IMR-90 (cell line): ENCODE measurements at regions not wholly inside any gene's neighbourhood (a gene's known extent, or its start where the extent isn't known, plus 50 kb on each side); places are given as distances from the start of the nearest gene placed in this dataset.

Experiments used
- ATAC-seq: fragments of 200-7000 bp; cut with Tn5 transposase; 2 replicates; pipeline ENCODE4 v1.9.1; 2020; ENCODE audit warnings: low read depth, mild to moderate bottlenecking, moderate library complexity
- BruUV-seq: library from RNA; stranded (reverse); fragments of 400-500 nt; replicated peaks from 2 replicates; lab custom pipeline; 2021; lab: Mats Ljungman, UMichigan
- CTCF ChIA-PET: fragments of 300-600 bp; formaldehyde crosslinking; extraction: SDS; loops from one replicate; lab custom pipeline; 2021; ENCODE audit warnings: antibody characterized with exemption; lab: Yijun Ruan, JAX
- POLR2A ChIA-PET: fragments of 300-600 bp; sonication (Branson Sonifier 250); formaldehyde crosslinking; loops from one replicate; lab custom pipeline; 2022; ENCODE audit warnings: antibody characterized with exemption; ENCODE audit not compliant: unreplicated experiment; lab: Charles Lee
- DNase-seq: peaks from one replicate; pipeline ENCODE4 v3.0.0; 2013
- H2AFZ ChIP-seq: replicated peaks from 2 replicates; pipeline ENCODE3; 2013; ENCODE audit warnings: low read length, mild to moderate bottlenecking; ENCODE audit not compliant: poor library complexity
- H2AK5ac ChIP-seq: 2 replicates; pipeline ENCODE4 v1.6.1; 2013; ENCODE audit warnings: low read depth, low read length, inconsistent platforms
- H2AK9ac ChIP-seq: replicated peaks from 2 replicates; pipeline ENCODE3; 2013; ENCODE audit warnings: mild to moderate bottlenecking, low read depth, low read length, moderate library complexity; ENCODE audit not compliant: poor library complexity
- H2BK120ac ChIP-seq: 2 replicates; pipeline ENCODE4 v1.6.1; 2013; ENCODE audit warnings: low read depth, low read length, inconsistent platforms
- H2BK15ac ChIP-seq: 3 replicates; pipeline ENCODE4 v1.6.1; 2013; ENCODE audit warnings: low read depth, low read length, inconsistent platforms
- H2BK20ac ChIP-seq: 2 replicates; pipeline ENCODE4 v1.6.1; 2013; ENCODE audit warnings: low read depth, mild to moderate bottlenecking, inconsistent platforms, low read length, moderate library complexity
- H2BK5ac ChIP-seq: 2 replicates; pipeline ENCODE4 v1.6.1; 2013; ENCODE audit warnings: mild to moderate bottlenecking, low read depth, low read length, inconsistent platforms; ENCODE audit not compliant: poor library complexity, severe bottlenecking
- H3K14ac ChIP-seq: replicated peaks from 2 replicates; pipeline ENCODE4 v1.6.1; 2013; ENCODE audit warnings: low read depth, low read length, inconsistent platforms
- H3K18ac ChIP-seq: 2 replicates; pipeline ENCODE4 v1.6.1; 2013; ENCODE audit warnings: low read depth, low read length, control low read depth
- H3K23ac ChIP-seq: 2 replicates; pipeline ENCODE4 v1.6.1; 2013; ENCODE audit warnings: low read depth, low read length, inconsistent platforms
- H3K27ac ChIP-seq: 2 replicates; pipeline ENCODE4 v1.5.1; 2013; ENCODE audit warnings: mild to moderate bottlenecking, control low read depth, low read length; ENCODE audit not compliant: insufficient read depth
- H3K27me3 ChIP-seq: 2 replicates; pipeline ENCODE4 v1.6.1; 2013; ENCODE audit warnings: low read length; ENCODE audit not compliant: control insufficient read depth, insufficient read depth
- H3K36me3 ChIP-seq: 2 replicates; pipeline ENCODE4 v1.6.1; 2013; ENCODE audit warnings: low read length, mixed read lengths; ENCODE audit not compliant: control insufficient read depth, insufficient read depth
- H3K4ac ChIP-seq: 2 replicates; pipeline ENCODE4 v1.6.1; 2013; ENCODE audit warnings: low read depth, low read length, inconsistent platforms
- H3K4me1 ChIP-seq: 2 replicates; pipeline ENCODE4 v1.6.1; 2013; ENCODE audit warnings: low read length, mixed read lengths; ENCODE audit not compliant: control insufficient read depth, insufficient read depth
- H3K4me2 ChIP-seq: 2 replicates; pipeline ENCODE4 v1.6.1; 2013; ENCODE audit warnings: low read depth, mild to moderate bottlenecking, control low read depth, low read length, moderate library complexity
- H3K4me3 ChIP-seq: 2 replicates; pipeline ENCODE4 v1.5.1; 2013; ENCODE audit warnings: low read depth, mild to moderate bottlenecking, control low read depth, low read length, moderate library complexity; ENCODE audit not compliant: insufficient read depth
- H3K56ac ChIP-seq: 2 replicates; pipeline ENCODE4 v1.6.1; 2013; ENCODE audit warnings: low read length, inconsistent platforms; ENCODE audit not compliant: insufficient read depth; ENCODE audit errors: extremely low read depth
- H3K79me1 ChIP-seq, 2 experiments: 2 replicates each; pipeline ENCODE4 v1.6.1; 2013; ENCODE audit warnings: low read length in 2 of 2, inconsistent platforms in 1 of 2, low read depth in 1 of 2
- H3K9ac ChIP-seq: 2 replicates; pipeline ENCODE4 v1.6.1; 2013; ENCODE audit warnings: low read depth, low read length, control low read depth
- H3K9me1 ChIP-seq: 2 replicates; pipeline ENCODE4 v1.6.1; 2013; ENCODE audit warnings: low read length, inconsistent platforms; ENCODE audit not compliant: insufficient read depth
- H3K9me3 ChIP-seq: 2 replicates; pipeline ENCODE4 v1.6.1; 2013; ENCODE audit warnings: low read length; ENCODE audit not compliant: control insufficient read depth, insufficient read depth
- H4K20me1 ChIP-seq: 2 replicates; pipeline ENCODE4 v1.6.1; 2013; ENCODE audit warnings: low read length, inconsistent platforms; ENCODE audit not compliant: insufficient read depth
- H4K5ac ChIP-seq: 2 replicates; pipeline ENCODE4 v1.6.1; 2013; ENCODE audit warnings: mild to moderate bottlenecking, low read depth, low read length, control low read depth
- H4K8ac ChIP-seq, 2 experiments: 2 replicates each; pipeline ENCODE4 v1.6.1; 2013; ENCODE audit warnings: low read depth in 2 of 2, low read length in 2 of 2, control low read depth in 1 of 2, inconsistent platforms in 1 of 2
- H4K91ac ChIP-seq: 2 replicates; pipeline ENCODE4 v1.6.1; 2013; ENCODE audit warnings: low read depth, low read length, inconsistent platforms; ENCODE audit not compliant: insufficient read depth
- CEBPB ChIP-seq: IDR thresholded peaks from 2 replicates; pipeline ENCODE4 v1.6.1; 2012; ENCODE audit warnings: low read depth, low read length, improper control_type of control experiment
- CHD1 ChIP-seq: IDR thresholded peaks from 2 replicates; pipeline ENCODE4 v1.6.1; 2012; ENCODE audit warnings: low read depth, low read length, improper control_type of control experiment
- CTCF ChIP-seq: conservative IDR thresholded peaks from 2 replicates; pipeline ENCODE4 v1.5.1; 2012; ENCODE audit warnings: mild to moderate bottlenecking, low read depth, low read length, improper control_type of control experiment
- ELK1 ChIP-seq: fragments of 150-350 bp; IDR thresholded peaks from 2 replicates; pipeline ENCODE4 v1.6.1; 2016; ENCODE audit warnings: low read depth, mild to moderate bottlenecking, low read length, moderate library complexity, borderline replicate concordance
- FOS ChIP-seq: fragments of 150-350 bp; IDR thresholded peaks from 2 replicates; pipeline ENCODE4 v1.6.1; 2016; ENCODE audit warnings: low read depth, low read length
- MAFK ChIP-seq: IDR thresholded peaks from 2 replicates; pipeline ENCODE4 v1.6.1; 2012; ENCODE audit warnings: low read depth, low read length, improper control_type of control experiment
- MAZ ChIP-seq: IDR thresholded peaks from 2 replicates; pipeline ENCODE4 v1.6.1; 2012; ENCODE audit warnings: low read depth, mild to moderate bottlenecking, low read length, improper control_type of control experiment, moderate library complexity, borderline replicate concordance
- MXI1 ChIP-seq: IDR thresholded peaks from 2 replicates; pipeline ENCODE4 v1.6.1; 2012; ENCODE audit warnings: low read depth, mild to moderate bottlenecking, low read length, moderate library complexity, borderline replicate concordance
- NFE2L2 ChIP-seq: fragments of 150-350 bp; IDR thresholded peaks from 2 replicates; pipeline ENCODE4 v1.6.1; 2016; ENCODE audit warnings: low read depth, mild to moderate bottlenecking, low read length
- POLR2A ChIP-seq: IDR thresholded peaks from 2 replicates; pipeline ENCODE4 v1.6.1; 2012; ENCODE audit warnings: mild to moderate bottlenecking, low read depth, low read length
- RAD21 ChIP-seq: IDR thresholded peaks from 2 replicates; pipeline ENCODE4 v1.6.1; 2012; ENCODE audit warnings: low read length, improper control_type of control experiment
- RCOR1 ChIP-seq: IDR thresholded peaks from 2 replicates; pipeline ENCODE4 v1.6.1; 2012; ENCODE audit warnings: mild to moderate bottlenecking, low read length, improper control_type of control experiment; ENCODE audit not compliant: insufficient replicate concordance
- SMC3 ChIP-seq: fragments of 150-350 bp; IDR thresholded peaks from 2 replicates; pipeline ENCODE4 v1.6.1; 2016; ENCODE audit warnings: low read depth, mild to moderate bottlenecking, antibody characterized with exemption, low read length, moderate library complexity
- WGBS, 2 experiments: methylation state at CpG; one replicate each; pipeline versions ENCODE4 v1.1.5 to v1.1.7; 2013; ENCODE audit warnings: missing lambda C conversion rate in 2 of 2; ENCODE audit not compliant: insufficient read length in 1 of 2; ENCODE audit errors: extremely low coverage in 2 of 2; 5-methylcytosine and 5-hydroxymethylcytosine counted together
- dilution Hi-C: fragments of 300-500 bp; cut with HindIII; formaldehyde crosslinking; loops from one replicate; pipeline ENCODE4 v1.14.3; 2018; ENCODE audit warnings: low sequenced_read_pairs; ENCODE audit not compliant: unreplicated experiment
- in situ Hi-C: fragments of 300-500 bp; cut with MboI; formaldehyde crosslinking; loops from 3 replicates; pipeline ENCODE4 v1.14.3; 2019; ENCODE audit warnings: low sequenced_read_pairs, inconsistent platforms, mixed read lengths
- intact Hi-C: fragments of 100-400 bp; cut with micrococcal nuclease; formaldehyde crosslinking; loops from 2 replicates; pipeline ENCODE4 v1.10.0; 2022
- TF ChIP-seq, protein P1 (sequence below): fragments of 150-350 bp; IDR thresholded peaks from 2 replicates; pipeline ENCODE4 v1.6.1; 2017; ENCODE audit warnings: mild to moderate bottlenecking, antibody characterized with exemption, low read length, low read depth

DNA sequence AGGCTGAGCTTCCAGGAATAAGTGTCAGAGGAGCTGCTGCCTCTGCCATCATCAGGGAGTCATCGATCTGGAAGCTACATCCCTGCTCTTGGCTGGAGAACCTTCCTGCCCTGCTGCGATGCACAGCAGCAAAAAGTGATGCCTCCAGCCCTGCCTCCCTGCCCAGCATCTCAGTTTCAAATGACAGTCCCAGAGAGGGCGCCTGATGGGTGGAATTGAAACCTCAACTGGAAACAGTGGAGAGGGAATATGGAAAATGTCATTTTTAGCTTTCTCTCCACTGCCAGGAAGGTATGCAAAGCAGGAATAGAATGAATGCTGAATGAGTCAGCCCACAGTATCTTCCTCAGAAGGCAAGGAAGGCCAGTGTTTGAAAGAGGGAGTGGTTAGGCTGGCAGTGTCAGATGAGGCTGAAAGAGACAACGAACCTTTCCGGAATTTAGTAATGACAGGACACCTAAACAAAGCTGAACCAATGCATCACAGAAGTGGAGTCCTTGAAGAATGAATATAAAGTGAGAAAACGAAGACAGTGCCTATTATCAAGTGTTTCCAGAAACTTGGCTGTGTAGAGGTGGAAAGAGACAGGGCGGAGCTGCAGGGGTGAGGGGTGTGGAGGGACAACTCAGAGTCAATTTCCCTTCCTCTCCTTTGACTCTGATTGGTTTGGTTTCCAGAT, 153.9 kb upstream of the NDUFV2 start:
- BruUV-seq, result no TSS peak
- in situ Hi-C loops, result no loop called here
- no peaks in the 10 kb centered on the region for H3K36me3 ChIP-seq
- H2BK20ac ChIP-seq, result peak overlapping the region; percentile 99
- ChIA-PET CTCF (interaction anchor here (0.7 to 1.0 kb wide), 3 partner anchors 31 to 89 kb away, joined by 3 read pairs; no protein-coding TSS in a partner anchor), POLR2A (interaction anchor here (0.5 kb wide), 1 partner anchor 238 kb away, joined by 4 read pairs; no protein-coding TSS in a partner anchor)
- H2AK9ac ChIP-seq, result peak overlapping the region; percentile 98
- WGBS, 2 experiments, result 0% methylated on average over 1 of the region's 7 CpGs; no CpG with 5 or more reads in 1 of the 2 experiments
- H4K8ac ChIP-seq, result peak overlapping the region; percentile 86 to 96
- H2BK15ac ChIP-seq, result peak overlapping the region; percentile 88; the same call in 2 of the 3 replicates
- H4K20me1 ChIP-seq, result no peaks in the 10 kb centered on the region
- peak overlapping the region; percentile 85 for H3K56ac ChIP-seq
- peak overlapping the region; percentile 99 for H2BK5ac ChIP-seq
- H3K9me1 ChIP-seq, result peaks cover 34% of the 10 kb centered on the region
- H3K4me1 ChIP-seq, result peaks cover 32% of the 10 kb centered on the region
- H3K27me3 ChIP-seq, result no peaks in the 10 kb centered on the region
- H3K4me2 ChIP-seq, result peak overlapping the region; percentile 45
- peak overlapping the region; percentile 94 for H4K5ac ChIP-seq
- peak overlapping the region; percentile 99 for H3K14ac ChIP-seq
- DNase-seq (peak; percentile 93), ATAC-seq (peak; percentile 81)
- peak overlapping the region; percentile 98 for H3K23ac ChIP-seq
- peak overlapping the region; percentile 75 for H2AFZ ChIP-seq
- intact Hi-C loops, result loop anchor here (1.0 to 5.0 kb wide), 2 partner anchors 91 to 147 kb away; no protein-coding TSS in a partner anchor
- peak overlapping the region; percentile 67 for H3K9ac ChIP-seq
- H3K79me1 ChIP-seq, result peaks cover 0 to 19% of the 10 kb centered on the region in 2 experiments; a peak in 1 of 4 replicates
- peak overlapping the region; percentile 95 for H3K27ac ChIP-seq
- peak overlapping the region; percentile 96 for H3K18ac ChIP-seq
- peak overlapping the region; percentile 93 for H2BK120ac ChIP-seq
- H4K91ac ChIP-seq, result peak overlapping the region; percentile 99
- H3K9me3 ChIP-seq, result peaks cover 9% of the 10 kb centered on the region
- no peak overlapping the region for H3K4me3 ChIP-seq
- dilution Hi-C loops, result no loop called here
- peak overlapping the region; percentile 98 for H2AK5ac ChIP-seq
- H3K4ac ChIP-seq, result peak overlapping the region; percentile 88
- TF ChIP-seq FOS (peak; percentile 65), CHD1 (no peak), MAZ (no peak), MXI1 (no peak), RCOR1 (peak; percentile 20), POLR2A (no peak), RAD21 (peak; percentile 12; the same call in 1 of the 2 replicates), MAFK (no peak), CTCF (no peak), NFE2L2 (no peak), ELK1 (no peak), SMC3 (0 out of 2 replicates have a peak, but pooled peaks have one; percentile 3), CEBPB (0 out of 2 replicates have a peak, but pooled peaks have one; percentile 20)
- TF ChIP-seq, protein P1, sequence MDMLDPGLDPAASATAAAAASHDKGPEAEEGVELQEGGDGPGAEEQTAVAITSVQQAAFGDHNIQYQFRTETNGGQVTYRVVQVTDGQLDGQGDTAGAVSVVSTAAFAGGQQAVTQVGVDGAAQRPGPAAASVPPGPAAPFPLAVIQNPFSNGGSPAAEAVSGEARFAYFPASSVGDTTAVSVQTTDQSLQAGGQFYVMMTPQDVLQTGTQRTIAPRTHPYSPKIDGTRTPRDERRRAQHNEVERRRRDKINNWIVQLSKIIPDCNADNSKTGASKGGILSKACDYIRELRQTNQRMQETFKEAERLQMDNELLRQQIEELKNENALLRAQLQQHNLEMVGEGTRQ, result no peak
